HG03196 (cell line): ENCODE measurements at regions not wholly inside any gene's neighbourhood (a gene's known extent, or its start where the extent isn't known, plus 50 kb on each side); places are given as distances from the start of the nearest gene placed in this dataset.

Source experiments
- ATAC-seq: cut with Tn5 transposase; IDR thresholded peaks from one replicate; pipeline ENCODE4 v1.9.1; 2021; ENCODE audit not compliant: unreplicated experiment

- ATAC-seq = no peak
Measured at GRCh38 chr4:33323393-33323792, 2603.2 kb downstream of the PCDH7 start.

- no peak for ATAC-seq
Measured at GRCh38 chr4:33334416-33334815, 2614.2 kb downstream of the PCDH7 start.

- no peak for ATAC-seq
Measured at GRCh38 chr4:33339762-33340161, 2619.6 kb downstream of the PCDH7 start.

- no peak for ATAC-seq
Measured at GRCh38 chr4:33340168-33340567, 2620.0 kb downstream of the PCDH7 start.

- ATAC-seq = no peak
Measured at GRCh38 chr4:33349376-33349775, 2629.2 kb downstream of the PCDH7 start.

- ATAC-seq = no peak
Measured at GRCh38 chr4:33357121-33357520, 2637.0 kb downstream of the PCDH7 start.

GRCh38 chr4:33369446-33369845, 2649.3 kb downstream of the PCDH7 start:
- no peak for ATAC-seq

GRCh38 chr4:33381816-33382215, 2661.6 kb downstream of the PCDH7 start:
- no peak for ATAC-seq

- ATAC-seq = no peak
Measured at GRCh38 chr4:33386764-33387163, 2666.6 kb downstream of the PCDH7 start.

- ATAC-seq = no peak
Measured at GRCh38 chr4:33390976-33391375, 2670.8 kb downstream of the PCDH7 start.

- no peak for ATAC-seq
Measured at GRCh38 chr4:33395731-33396485, 2675.7 kb downstream of the PCDH7 start.

GRCh38 chr4:33400504-33400903, 2680.3 kb downstream of the PCDH7 start:
- ATAC-seq = no peak

GRCh38 chr4:33407496-33407895, 2687.3 kb downstream of the PCDH7 start:
- ATAC-seq = no peak

GRCh38 chr4:33411182-33411581, 2691.0 kb downstream of the PCDH7 start:
- no peak for ATAC-seq

GRCh38 chr4:33421887-33422286, 2701.7 kb downstream of the PCDH7 start:
- no peak for ATAC-seq

- no peak for ATAC-seq
Measured at GRCh38 chr4:33422656-33423055, 2702.5 kb downstream of the PCDH7 start.

- ATAC-seq = no peak
Measured at GRCh38 chr4:33425936-33426335, 2705.8 kb downstream of the PCDH7 start.

GRCh38 chr4:33427676-33428075, 2707.5 kb downstream of the PCDH7 start:
- ATAC-seq = no peak

GRCh38 chr4:33429971-33430370, 2709.8 kb downstream of the PCDH7 start:
- no peak for ATAC-seq

- no peak for ATAC-seq
Measured at GRCh38 chr4:33437406-33437805, 2717.2 kb downstream of the PCDH7 start.

GRCh38 chr4:33446953-33447352, 2726.8 kb downstream of the PCDH7 start:
- ATAC-seq = no peak

GRCh38 chr4:33448948-33449347, 2728.8 kb downstream of the PCDH7 start:
- no peak for ATAC-seq

- ATAC-seq = no peak
Measured at GRCh38 chr4:33453436-33453835, 2733.3 kb downstream of the PCDH7 start.
